GM23248 (cell line): ENCODE measurements at regions not wholly inside any gene's neighbourhood (a gene's known extent, or its start where the extent isn't known, plus 50 kb on each side); places are given as distances from the start of the nearest gene placed in this dataset.

Source experiments
- DNase-seq: peaks from one replicate; pipeline ENCODE4 v3.0.0-alpha.2; 2015
- H2AFZ ChIP-seq: fragments of 200-600 bp; sonication (generic); 2 replicates; pipeline ENCODE4 v1.6.1; 2016; ENCODE audit warnings: antibody characterized with exemption
- H3F3A ChIP-seq: fragments of 200-600 bp; sonication (generic); 2 replicates; pipeline ENCODE4 v1.6.1; 2016; ENCODE audit warnings: mild to moderate bottlenecking, antibody characterized with exemption, mixed run types; ENCODE audit not compliant: insufficient read depth
- H3K27ac ChIP-seq: fragments of 200-600 bp; sonication (generic); 2 replicates; pipeline ENCODE4 v1.5.1; 2016; ENCODE audit warnings: mild to moderate bottlenecking
- H3K27me3 ChIP-seq: fragments of 200-600 bp; sonication (generic); replicated peaks from 2 replicates; pipeline ENCODE4 v1.6.1; 2016; ENCODE audit warnings: mild to moderate bottlenecking; ENCODE audit not compliant: insufficient read depth
- H3K36me3 ChIP-seq: fragments of 200-600 bp; sonication (generic); 2 replicates; pipeline ENCODE4 v1.6.1; 2016; ENCODE audit warnings: low read depth, mild to moderate bottlenecking
- H3K4me1 ChIP-seq: fragments of 200-600 bp; sonication (generic); 2 replicates; pipeline ENCODE4 v1.6.1; 2016; ENCODE audit warnings: mild to moderate bottlenecking; ENCODE audit not compliant: insufficient read depth
- H3K4me2 ChIP-seq: fragments of 200-600 bp; sonication (generic); one replicate; pipeline ENCODE4 v1.6.1; 2016; ENCODE audit warnings: mild to moderate bottlenecking; ENCODE audit not compliant: unreplicated experiment
- H3K4me3 ChIP-seq: fragments of 200-600 bp; sonication (generic); 2 replicates; pipeline ENCODE4 v1.5.1; 2016; ENCODE audit warnings: mild to moderate bottlenecking
- H3K79me2 ChIP-seq: fragments of 200-600 bp; sonication (generic); 2 replicates; pipeline ENCODE4 v1.6.1; 2016; ENCODE audit warnings: mild to moderate bottlenecking; ENCODE audit not compliant: insufficient read depth
- H3K9ac ChIP-seq: fragments of 200-600 bp; sonication (generic); 2 replicates; pipeline ENCODE4 v1.6.1; 2016; ENCODE audit warnings: mild to moderate bottlenecking
- H3K9me2 ChIP-seq: fragments of 200-600 bp; sonication (generic); 2 replicates; pipeline ENCODE4 v1.6.1; 2016; ENCODE audit warnings: mixed run types, mild to moderate bottlenecking, moderate library complexity; ENCODE audit not compliant: insufficient read depth
- H3K9me3 ChIP-seq: fragments of 200-600 bp; sonication (generic); one replicate; pipeline ENCODE4 v1.6.1; 2017; ENCODE audit warnings: low read depth
- H4K20me1 ChIP-seq: fragments of 200-600 bp; sonication (generic); 2 replicates; pipeline ENCODE4 v1.6.0; 2016; ENCODE audit not compliant: insufficient read depth
- EZH2 ChIP-seq: fragments of 200-600 bp; sonication (generic); IDR thresholded peaks from 2 replicates; pipeline ENCODE4 v1.6.1; 2018; ENCODE audit warnings: antibody characterized with exemption, mild to moderate bottlenecking; ENCODE audit not compliant: insufficient read depth, poor library complexity, severe bottlenecking
- EZH2phosphoT487 ChIP-seq: fragments of 200-600 bp; sonication (generic); IDR thresholded peaks from 2 replicates; pipeline ENCODE4 v1.6.1; 2018; ENCODE audit warnings: antibody characterized with exemption, moderate library complexity, mild to moderate bottlenecking, low read depth; ENCODE audit not compliant: insufficient read depth
- WGBS, 2 experiments: methylation state at CpG; one replicate each; pipeline ENCODE4 v1.1.6; 2015 to 2017; ENCODE audit warnings: low lambda C conversion rate in 2 of 2, low coverage in 1 of 2; ENCODE audit errors: missing lambda C conversion rate in 2 of 2; 5-methylcytosine and 5-hydroxymethylcytosine counted together
- in situ Hi-C: fragments of 300-500 bp; cut with MboI; formaldehyde crosslinking; loops from 2 replicates; pipeline ENCODE4 v1.15.0; 2020

DNA sequence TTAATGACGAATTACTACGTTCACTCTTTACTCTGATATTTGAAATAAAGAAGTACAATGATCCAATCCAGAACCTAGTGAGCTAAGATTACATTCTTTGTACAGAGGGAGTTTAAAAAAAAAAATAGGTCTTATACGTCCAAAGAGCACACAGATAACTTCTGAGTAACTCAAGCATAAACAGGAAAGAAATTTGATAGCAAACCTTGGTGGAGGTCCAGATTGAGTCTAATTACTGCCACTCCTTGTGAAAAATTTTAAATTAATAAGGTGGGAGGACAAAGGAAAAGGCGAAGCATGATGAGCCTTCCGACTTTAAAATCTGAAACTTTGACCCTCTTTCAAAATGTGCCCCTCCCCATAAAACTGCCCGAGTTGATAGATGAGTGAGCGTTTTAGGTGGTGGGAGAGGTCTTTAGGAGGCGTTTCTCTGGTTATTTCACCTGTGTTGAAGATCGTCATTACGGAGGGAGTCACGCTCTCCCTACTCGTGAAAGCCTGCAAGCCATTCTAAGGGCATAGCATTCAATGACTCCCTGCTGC, 127.0 kb upstream of the ROBO2 start:
- Histone ChIP-seq H3K9me2 (no peaks in the 10 kb centered on the region), H3K9me3 (no peaks in the 10 kb centered on the region), H3K9ac (no peak overlapping the region), H3K4me3 (no peak overlapping the region), H3K4me2 (no peak overlapping the region), H2AFZ (no peak overlapping the region), H3K79me2 (no peaks in the 10 kb centered on the region), H3K27me3 (no peaks in the 10 kb centered on the region), H4K20me1 (no peaks in the 10 kb centered on the region), H3F3A (no peaks in the 10 kb centered on the region), H3K36me3 (no peaks in the 10 kb centered on the region), H3K4me1 (no peaks in the 10 kb centered on the region), H3K27ac (no peak overlapping the region)
- TF ChIP-seq EZH2 (no peak), EZH2phosphoT487 (no peak)
- WGBS, 2 experiments = 59 to 62% methylated on average over 12 of the region's 12 CpGs
- DNase-seq = no peak
- in situ Hi-C loops = no loop called here

- whole genome bisulfite sequencing, 2 experiments = 53 to 55% methylated on average over 3 of the region's 3 CpGs
- no peaks in the 10 kb centered on the region for H3K9me3 ChIP-seq
- H3K9me2 ChIP-seq = no peaks in the 10 kb centered on the region
- H3K36me3 ChIP-seq = no peaks in the 10 kb centered on the region
- H3K79me2 ChIP-seq = no peaks in the 10 kb centered on the region
- no peak overlapping the region for H3K4me2 ChIP-seq
- no peaks in the 10 kb centered on the region for H3K27me3 ChIP-seq
- no peaks in the 10 kb centered on the region for H4K20me1 ChIP-seq
- no peak overlapping the region for H3K27ac ChIP-seq
- no peak overlapping the region for H2AFZ ChIP-seq
- no peaks in the 10 kb centered on the region for H3F3A ChIP-seq
- no peaks in the 10 kb centered on the region for H3K4me1 ChIP-seq
- DNase-seq = no peak
- TF ChIP-seq EZH2phosphoT487 (no peak), EZH2 (no peak)
- H3K4me3 ChIP-seq = no peak overlapping the region
- no peak overlapping the region for H3K9ac ChIP-seq
- in situ Hi-C loops = no loop called here
These were observed 122.5 kb upstream of the ROBO2 start for GRCh38 chr3:76917436-76917835.

DNA sequence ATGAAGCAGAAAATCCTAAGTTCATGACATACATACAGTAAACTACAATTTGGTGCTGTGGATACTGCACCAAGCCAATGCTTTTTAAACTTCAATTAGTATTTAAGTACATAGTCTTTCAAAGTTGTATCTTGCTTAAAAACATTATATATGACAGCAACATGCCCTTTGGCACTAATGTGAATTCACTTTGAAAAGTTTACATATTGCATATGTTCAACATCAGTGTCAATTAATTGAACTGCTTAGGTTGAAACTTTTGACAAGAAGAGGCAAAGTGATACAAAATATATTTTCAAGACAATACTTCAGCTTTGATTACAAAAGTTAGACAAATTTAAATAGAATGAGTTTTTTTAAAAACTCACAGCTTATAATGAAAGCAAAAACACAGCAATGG, 119.4 kb upstream of the ROBO2 start:
- Histone ChIP-seq H4K20me1 (no peaks in the 10 kb centered on the region), H2AFZ (no peak overlapping the region), H3K9ac (no peak overlapping the region), H3K9me3 (no peaks in the 10 kb centered on the region), H3K27ac (no peak overlapping the region), H3K4me1 (no peaks in the 10 kb centered on the region), H3K79me2 (no peaks in the 10 kb centered on the region), H3K27me3 (no peaks in the 10 kb centered on the region), H3F3A (no peaks in the 10 kb centered on the region), H3K4me3 (no peak overlapping the region), H3K4me2 (no peak overlapping the region), H3K9me2 (no peaks in the 10 kb centered on the region), H3K36me3 (no peaks in the 10 kb centered on the region)
- TF ChIP-seq EZH2phosphoT487 = no peak
- no peak for TF ChIP-seq EZH2
- in situ Hi-C loops = no loop called here
- no peak for DNase-seq

- no peaks in the 10 kb centered on the region for H3K27me3 ChIP-seq
- TF ChIP-seq EZH2phosphoT487 (no peak), EZH2 (no peak)
- H2AFZ ChIP-seq = no peak overlapping the region
- H3K79me2 ChIP-seq = no peaks in the 10 kb centered on the region
- no peak overlapping the region for H3K9ac ChIP-seq
- H3F3A ChIP-seq = no peaks in the 10 kb centered on the region
- no peaks in the 10 kb centered on the region for H3K36me3 ChIP-seq
- H3K4me2 ChIP-seq = no peak overlapping the region
- no peak overlapping the region for H3K27ac ChIP-seq
- H3K9me2 ChIP-seq = no peaks in the 10 kb centered on the region
- in situ Hi-C loops = no loop called here
- H3K4me3 ChIP-seq = no peak overlapping the region
- no peaks in the 10 kb centered on the region for H3K9me3 ChIP-seq
- DNase-seq = no peak
- WGBS, 2 experiments = 4 to 5% methylated on average over 1 of the region's 1 CpG
- H4K20me1 ChIP-seq = no peaks in the 10 kb centered on the region
- H3K4me1 ChIP-seq = no peaks in the 10 kb centered on the region
These were observed 116.4 kb upstream of the ROBO2 start for GRCh38 chr3:76923485-76923884.

DNA sequence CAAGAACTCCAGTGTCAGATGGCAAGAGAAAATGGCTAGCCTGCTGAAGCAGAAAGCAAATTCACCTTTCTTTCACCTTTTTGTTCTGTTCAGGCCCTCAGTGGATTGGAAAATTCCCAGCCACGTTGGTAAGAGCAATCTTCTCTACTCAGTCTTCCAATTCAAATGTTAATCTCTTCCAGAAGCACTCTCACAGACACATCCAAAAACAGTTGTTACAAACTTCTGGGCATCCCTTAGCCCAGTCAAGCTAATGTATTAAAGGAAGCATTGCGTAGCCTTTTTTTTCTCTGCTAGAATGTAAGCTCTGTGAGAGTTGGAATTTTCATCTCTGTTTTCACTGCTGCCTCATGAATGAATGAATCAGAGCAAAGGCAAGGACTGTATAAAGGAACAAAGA, 109.2 kb upstream of the ROBO2 start:
- no peak for DNase-seq
- Histone ChIP-seq H3K9ac (no peak overlapping the region), H2AFZ (no peak overlapping the region), H3F3A (no peaks in the 10 kb centered on the region), H3K9me3 (no peaks in the 10 kb centered on the region), H3K9me2 (no peaks in the 10 kb centered on the region), H3K79me2 (no peaks in the 10 kb centered on the region), H4K20me1 (no peaks in the 10 kb centered on the region), H3K27me3 (no peaks in the 10 kb centered on the region), H3K4me3 (no peak overlapping the region), H3K4me1 (no peaks in the 10 kb centered on the region), H3K4me2 (no peak overlapping the region), H3K27ac (no peak overlapping the region), H3K36me3 (no peaks in the 10 kb centered on the region)
- in situ Hi-C loops = no loop called here
- TF ChIP-seq EZH2phosphoT487 (no peak), EZH2 (no peak)
- WGBS, 2 experiments = 37 to 39% methylated on average over 2 of the region's 2 CpGs
